ENCODE measurements at regions not wholly inside any gene's neighbourhood (a gene's known extent, or its start where the extent isn't known, plus 50 kb on each side); places are given as distances from the start of the nearest gene placed in this dataset.

- no peak overlapping the region for H3K4me3 ChIP-seq (ENCODE audit: control insufficient read depth, low read depth, low read length)
- DNase-seq (ENCODE audit: low read depth), result no peak
- TF ChIP-seq CTCF (IDR thresholded peaks at IDR 0.05; ENCODE audit: control insufficient read depth, insufficient read depth, low read depth, low read length, missing control alignments), result no peak
Observed at GRCh38 chrX:42229533-42229932, 306.2 kb upstream of the CASK start.

- TF ChIP-seq CTCF (IDR thresholded peaks at IDR 0.05; ENCODE audit: control insufficient read depth, insufficient read depth, low read depth, low read length, missing control alignments), result no peak
- DNase-seq (ENCODE audit: low read depth), result no peak
- no peak overlapping the region for H3K4me3 ChIP-seq (ENCODE audit: control insufficient read depth, low read depth, low read length)
Observed at GRCh38 chrX:42220666-42221065, 297.3 kb upstream of the CASK start.

- H3K4me3 ChIP-seq (ENCODE audit: control insufficient read depth, low read depth, low read length), result no peak overlapping the region
- no peak for DNase-seq (ENCODE audit: low read depth)
- TF ChIP-seq CTCF (IDR thresholded peaks at IDR 0.05; ENCODE audit: control insufficient read depth, insufficient read depth, low read depth, low read length, missing control alignments), result no peak
Observed at GRCh38 chrX:42220083-42220482, 296.7 kb upstream of the CASK start.

GRCh38 chrX:42219231-42219630, 295.9 kb upstream of the CASK start:
- DNase-seq (ENCODE audit: low read depth), result no peak
- no peak for TF ChIP-seq CTCF (IDR thresholded peaks at IDR 0.05; ENCODE audit: control insufficient read depth, insufficient read depth, low read depth, low read length, missing control alignments)

GRCh38 chrX:42195506-42195905, 272.2 kb upstream of the CASK start:
- DNase-seq (ENCODE audit: low read depth), result no peak
- TF ChIP-seq CTCF (IDR thresholded peaks at IDR 0.05; ENCODE audit: control insufficient read depth, insufficient read depth, low read depth, low read length, missing control alignments), result no peak
- H3K4me3 ChIP-seq (ENCODE audit: control insufficient read depth, low read depth, low read length), result no peak overlapping the region

More at GRCh38 chrX:42219231-42219630, 295.9 kb upstream of the CASK start:
- no peak overlapping the region for H3K4me3 ChIP-seq (ENCODE audit: control insufficient read depth, low read depth, low read length)

GRCh38 chrX:42189576-42189975, 266.2 kb upstream of the CASK start:
- TF ChIP-seq CTCF (IDR thresholded peaks at IDR 0.05; ENCODE audit: control insufficient read depth, insufficient read depth, low read depth, low read length, missing control alignments), result no peak

GRCh38 chrX:42188730-42189129, 265.4 kb upstream of the CASK start:
- no peak overlapping the region for H3K4me3 ChIP-seq (ENCODE audit: control insufficient read depth, low read depth, low read length)
- no peak for DNase-seq (ENCODE audit: low read depth)
- TF ChIP-seq CTCF (IDR thresholded peaks at IDR 0.05; ENCODE audit: control insufficient read depth, insufficient read depth, low read depth, low read length, missing control alignments), result no peak

More at GRCh38 chrX:42189576-42189975, 266.2 kb upstream of the CASK start:
- DNase-seq (ENCODE audit: low read depth), result no peak
- H3K4me3 ChIP-seq (ENCODE audit: control insufficient read depth, low read depth, low read length), result no peak overlapping the region

Data from AG09309 (cell line).